ENCODE measurements at regions not wholly inside any gene's neighbourhood (a gene's known extent, or its start where the extent isn't known, plus 50 kb on each side); places are given as distances from the start of the nearest gene placed in this dataset.

DNA sequence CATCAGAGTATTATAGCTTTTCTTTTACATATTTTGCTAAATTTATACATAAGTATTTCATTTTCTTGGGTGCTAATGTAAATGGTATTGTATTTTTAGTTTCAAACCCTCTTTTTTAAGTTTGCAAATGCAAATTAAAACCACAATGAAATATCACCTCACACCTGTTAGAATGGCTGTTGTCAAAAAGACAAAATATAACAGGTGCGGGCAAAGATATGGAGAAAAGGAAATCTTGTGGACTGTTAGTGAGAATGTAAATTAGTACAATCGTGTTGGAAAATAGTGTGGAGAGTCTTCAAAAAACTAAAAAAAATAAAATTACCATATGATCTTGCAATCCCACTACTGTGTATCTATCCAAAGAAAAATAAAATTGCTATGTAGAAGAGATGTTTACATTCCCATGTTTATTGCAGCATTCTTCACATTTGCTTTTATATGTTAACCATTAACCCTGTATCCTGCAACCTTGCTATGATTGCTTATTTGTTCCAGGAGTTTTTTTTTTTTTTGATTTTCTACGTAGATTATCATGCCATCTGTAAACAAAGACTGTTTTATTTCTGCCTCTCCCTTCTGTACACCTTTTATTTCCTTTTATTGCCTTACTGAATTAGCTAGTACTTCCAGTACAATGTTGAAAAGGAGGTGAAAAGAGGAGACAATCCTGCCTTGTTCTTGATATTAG, 405.4 kb upstream of the MIS18BP1 start:
- TF ChIP-seq CTCF (optimal IDR thresholded peaks at IDR 0.05 in 1 of 3, IDR thresholded peaks at IDR 0.05 in 1 of 3, conservative IDR thresholded peaks at IDR 0.05 in 1 of 3; ENCODE audit: extremely low read depth in 1 of 3, insufficient read depth in 2 of 3, low read length in 3 of 3) (no peak), EZH2 (IDR thresholded peaks at IDR 0.05; ENCODE audit: low read length) (no peak)
